ENCODE measurements at regions not wholly inside any gene's neighbourhood (a gene's known extent, or its start where the extent isn't known, plus 50 kb on each side); places are given as distances from the start of the nearest gene placed in this dataset.

DNA sequence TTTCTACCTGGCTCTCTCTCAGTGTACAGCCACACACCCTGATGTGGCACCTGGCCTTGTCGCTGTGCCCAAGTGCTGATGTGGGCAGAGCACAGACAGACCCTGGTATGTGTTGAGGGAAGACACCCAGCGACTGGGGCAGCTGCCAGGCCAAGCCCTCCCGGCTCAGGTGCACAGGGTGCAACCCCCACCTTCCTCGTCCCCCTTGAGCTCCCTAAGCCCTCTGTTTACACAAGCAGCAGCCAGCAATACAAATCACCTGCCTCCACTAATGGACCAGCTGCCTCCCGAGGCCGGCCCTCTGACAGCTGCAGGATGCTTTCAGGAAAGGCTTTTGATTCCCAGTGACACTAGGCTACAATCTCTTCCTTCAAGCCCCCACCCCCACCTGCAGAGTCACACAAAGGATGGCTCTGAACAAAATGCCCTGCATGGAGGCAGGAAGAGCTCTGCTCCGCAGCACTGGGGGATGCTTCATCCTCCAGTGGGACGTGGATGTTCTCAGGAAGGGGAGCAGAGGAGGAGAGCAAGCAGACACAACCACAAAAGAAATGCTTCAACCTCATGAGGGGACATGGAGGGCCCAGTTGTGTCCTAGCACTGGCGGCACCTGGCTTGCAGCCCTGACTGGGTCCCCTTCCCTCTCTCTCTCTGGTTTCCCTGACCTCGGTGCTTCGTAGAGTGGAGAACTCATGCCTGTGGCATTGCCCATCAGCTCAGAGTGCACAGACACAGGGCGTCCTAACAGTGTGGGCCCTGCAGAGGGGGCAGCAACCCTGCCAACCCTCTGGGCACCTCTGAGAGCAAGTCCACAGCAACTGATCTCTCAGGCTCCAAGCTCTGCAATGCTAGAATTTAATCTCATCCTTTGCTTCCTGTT lies 140.8 kb downstream of the BARX1 start:
- DNase-seq (ENCODE audit: low read depth in 2 of 3, low spot score in 2 of 3): peak in 1 of 3 donors; percentile 15

DNA sequence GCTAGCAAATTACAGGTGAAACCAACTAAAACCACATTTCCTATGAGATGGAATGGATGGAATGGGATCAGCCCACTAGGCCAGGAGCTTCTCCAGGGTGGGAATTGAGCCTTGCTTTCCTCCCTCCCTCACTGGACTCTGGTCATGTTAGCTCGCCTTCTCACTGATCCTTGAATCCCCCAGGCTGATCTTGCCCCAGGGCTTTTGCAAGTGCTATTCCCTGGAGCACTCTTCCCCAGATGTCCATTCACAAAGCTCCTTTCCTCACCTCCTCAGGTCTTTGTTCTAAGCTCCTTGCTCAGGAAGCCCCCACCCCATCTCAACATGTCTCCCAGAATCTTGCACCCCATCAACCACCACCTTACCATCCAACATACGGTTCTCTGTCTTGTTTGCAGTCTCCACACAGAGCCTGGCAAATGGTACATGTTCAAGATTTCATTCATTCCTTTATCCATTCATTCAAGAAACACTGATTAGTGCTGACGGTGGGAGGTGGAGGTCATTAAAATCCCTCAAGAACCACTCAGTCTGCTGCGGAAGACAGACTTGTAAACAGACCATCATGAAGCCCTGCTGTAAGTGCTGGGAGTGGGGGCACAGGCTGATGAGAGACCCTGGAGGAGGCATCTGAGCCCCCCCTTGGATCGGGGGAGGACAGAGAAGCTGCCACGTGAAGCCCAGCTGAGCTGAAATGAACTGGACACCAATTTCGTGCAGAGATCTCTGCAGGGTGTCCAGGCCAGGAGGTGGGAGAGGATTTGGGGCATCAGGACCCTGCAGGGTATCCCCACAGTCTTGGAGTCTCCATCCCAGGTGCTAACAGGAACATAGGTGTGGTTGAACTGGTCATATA lies 141.7 kb downstream of the BARX1 start:
- DNase-seq (ENCODE audit: low read depth in 2 of 3, low spot score in 2 of 3): no peak

DNA sequence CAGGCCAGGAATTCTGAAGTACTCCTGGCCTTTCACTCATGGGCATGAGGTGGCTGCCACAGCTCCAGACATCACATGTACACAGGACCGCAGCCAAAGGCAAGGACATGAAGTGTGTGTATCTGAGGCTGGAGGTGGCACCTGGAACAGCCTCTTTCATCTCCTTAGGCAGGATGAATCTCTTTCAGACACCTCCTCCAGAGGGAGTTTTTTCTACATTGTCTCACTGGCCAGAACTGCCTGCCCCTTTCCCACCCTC lies 142.8 kb downstream of the BARX1 start:
- DNase-seq (ENCODE audit: low read depth in 2 of 3, low spot score in 2 of 3): no peak

DNA sequence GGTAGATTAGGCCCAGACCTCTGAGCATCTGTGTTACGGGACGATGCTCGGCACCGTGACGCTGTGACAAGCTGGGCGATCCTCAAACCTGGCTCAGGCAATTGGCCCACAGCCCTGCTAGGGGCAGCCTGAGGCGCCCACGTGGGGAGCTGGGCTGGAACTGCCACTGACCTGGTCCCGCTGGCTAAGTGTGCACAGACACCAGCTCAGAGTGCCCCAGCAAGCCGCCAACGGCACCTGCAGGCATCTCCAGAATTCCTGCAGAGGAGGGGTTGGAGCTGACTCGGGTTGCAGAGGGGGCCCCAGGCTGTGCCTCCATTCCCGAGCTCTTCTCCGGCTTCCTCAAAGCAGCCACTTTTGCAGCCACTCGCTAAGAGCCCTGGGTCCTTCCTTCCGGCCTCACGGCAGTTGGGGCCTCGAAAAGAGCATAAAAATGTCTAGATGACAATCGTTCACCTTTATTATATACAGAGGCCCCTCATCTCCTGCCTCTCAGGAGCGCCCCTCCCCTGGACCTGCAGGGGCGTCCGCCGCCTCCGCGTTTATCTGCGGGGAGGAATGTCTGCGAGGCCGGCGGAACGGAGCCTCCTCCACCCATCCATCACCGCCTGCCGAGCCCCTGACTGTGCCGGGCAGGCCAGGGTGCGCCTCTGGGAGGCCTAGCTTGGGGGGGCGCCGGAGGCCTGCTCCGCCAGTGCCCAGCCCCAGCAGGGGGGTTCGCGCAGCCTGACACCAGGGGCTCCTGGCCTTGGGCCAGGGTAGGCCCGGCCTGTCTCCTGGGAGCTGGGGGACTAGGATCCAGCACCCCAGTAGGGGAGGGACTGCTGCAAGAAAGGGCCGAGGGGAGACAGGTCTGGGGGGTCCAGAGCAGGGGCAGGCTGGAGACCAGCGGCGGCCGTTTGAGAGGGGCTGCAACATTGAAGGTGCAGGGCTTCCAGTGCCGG lies 144.9 kb downstream of the BARX1 start:
- no peak for DNase-seq (ENCODE audit: low read depth in 2 of 3, low spot score in 2 of 3)

DNA sequence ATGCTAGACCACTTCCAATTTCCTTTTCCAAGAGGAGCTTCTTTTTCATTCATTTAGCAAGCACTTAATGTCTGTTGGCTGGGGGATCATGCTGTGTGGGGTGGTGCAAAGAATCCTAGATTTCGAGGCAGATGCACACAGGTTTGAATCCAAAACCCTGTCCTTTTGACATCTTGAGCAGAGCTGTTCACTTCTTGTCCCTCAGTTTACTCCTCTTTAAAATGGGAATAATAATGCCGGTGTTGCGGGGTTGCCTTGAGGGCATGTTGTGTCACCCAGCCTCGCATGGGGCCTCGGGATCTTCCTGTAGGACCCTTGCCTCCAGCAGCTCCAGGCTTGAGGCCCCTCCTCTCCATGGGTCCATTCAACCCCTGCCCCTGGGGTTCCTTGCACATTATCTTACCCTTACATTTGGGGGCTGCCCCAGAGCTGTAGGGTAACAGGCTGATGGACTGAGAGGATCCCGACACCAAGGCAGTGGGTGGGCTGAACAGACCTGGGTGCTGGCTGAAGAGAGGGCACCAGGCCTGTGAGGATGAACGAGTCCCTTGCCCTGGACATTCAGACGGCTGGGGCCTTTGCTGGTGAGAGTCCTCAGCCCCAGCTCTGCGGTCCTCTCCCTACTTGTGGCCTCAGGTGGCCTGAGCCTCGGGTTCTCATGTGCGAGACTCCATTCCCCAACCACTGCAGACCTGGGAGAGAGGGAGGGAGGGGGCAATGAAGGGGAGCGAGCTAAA lies 145.8 kb downstream of the BARX1 start:
- DNase-seq (ENCODE audit: low read depth in 2 of 3, low spot score in 2 of 3): no peak

DNA sequence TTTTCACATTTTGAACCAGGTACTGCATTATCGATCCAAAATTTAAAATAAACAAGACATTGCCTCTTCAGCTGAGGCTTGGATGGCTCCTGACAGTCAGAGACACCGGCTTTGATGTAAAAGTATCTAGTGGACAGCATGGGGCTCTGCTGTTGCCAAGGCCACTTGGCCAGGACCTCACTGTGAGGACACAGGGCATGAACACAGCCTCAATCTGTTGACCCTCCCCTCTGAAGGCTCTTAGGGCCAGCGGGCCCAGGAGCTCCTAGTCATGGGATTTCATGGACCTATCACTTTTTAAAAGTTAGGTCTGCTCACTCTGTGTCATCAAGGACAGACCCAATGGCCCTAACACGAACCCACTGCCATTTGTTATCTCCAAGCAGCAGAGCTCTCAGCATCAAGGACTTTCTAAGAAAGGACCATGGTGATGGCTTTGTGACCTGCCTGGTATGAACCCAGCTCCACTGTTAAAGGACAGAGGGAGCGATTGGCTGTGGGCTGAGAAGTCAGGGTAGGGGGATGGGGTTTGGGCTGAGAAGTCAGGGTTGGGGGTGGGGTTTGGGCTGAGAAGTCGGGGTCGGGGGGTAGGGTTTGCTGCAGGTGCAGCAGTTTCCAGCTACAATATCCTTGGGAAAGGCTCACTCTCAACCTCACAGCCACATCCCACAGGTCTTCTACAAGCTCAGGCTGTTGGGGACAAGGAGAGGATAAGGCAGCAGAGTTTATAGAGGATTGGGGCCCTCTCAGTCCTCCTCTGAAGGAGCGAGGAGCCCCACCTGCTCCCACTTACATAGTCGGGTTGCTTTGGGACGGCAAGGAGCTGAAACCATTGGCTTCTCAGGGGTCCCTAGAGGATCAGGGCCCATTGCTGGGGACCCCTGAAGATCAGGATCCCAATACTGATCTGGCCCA lies 146.8 kb downstream of the BARX1 start:
- DNase-seq (ENCODE audit: low read depth in 2 of 3, low spot score in 2 of 3): no peak

DNA sequence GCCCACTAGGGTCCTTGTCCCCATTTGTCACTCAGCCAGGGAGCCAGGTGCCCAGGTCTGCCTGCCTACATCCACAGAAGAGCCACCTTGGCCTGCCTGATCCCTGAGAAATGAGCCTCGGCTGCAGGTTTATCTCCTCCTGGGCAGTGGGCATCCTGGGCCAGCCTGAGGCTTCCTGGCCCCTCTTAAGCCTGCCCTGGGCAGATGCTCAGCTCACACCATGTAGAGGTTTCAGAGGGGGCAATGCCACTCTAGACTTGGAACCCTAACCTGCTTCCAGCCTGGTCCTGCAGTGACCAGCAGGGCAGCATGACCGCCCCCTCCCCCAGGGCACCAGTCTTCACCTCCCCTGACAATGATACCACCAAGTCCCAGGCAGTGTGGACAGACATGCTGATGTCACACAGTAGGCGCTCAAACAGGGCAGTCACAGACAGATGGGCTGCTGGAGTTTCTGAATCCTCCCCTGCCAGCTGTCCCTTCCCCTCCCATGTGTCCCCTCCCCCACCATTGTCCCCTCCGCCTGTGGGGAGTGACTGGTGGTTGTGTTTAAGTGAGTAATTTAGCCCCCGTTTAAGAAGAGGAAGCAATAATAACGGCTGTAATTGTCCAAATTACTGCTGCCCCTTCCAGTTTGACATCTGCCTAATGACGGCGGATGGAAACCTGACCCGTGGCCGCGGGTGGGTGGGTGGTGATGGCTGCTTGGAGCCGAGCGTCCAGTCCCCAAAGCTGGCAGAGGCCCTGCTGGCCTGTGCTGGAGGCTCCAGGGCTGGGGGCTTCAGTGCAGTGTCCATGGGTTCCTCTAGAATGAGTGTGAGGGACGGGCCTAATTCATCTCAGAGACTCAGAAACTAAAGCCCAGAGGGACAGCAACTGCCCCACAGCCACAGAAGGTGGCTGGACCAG lies 147.7 kb downstream of the BARX1 start:
- DNase-seq (ENCODE audit: low read depth in 2 of 3, low spot score in 2 of 3): no peak

DNA sequence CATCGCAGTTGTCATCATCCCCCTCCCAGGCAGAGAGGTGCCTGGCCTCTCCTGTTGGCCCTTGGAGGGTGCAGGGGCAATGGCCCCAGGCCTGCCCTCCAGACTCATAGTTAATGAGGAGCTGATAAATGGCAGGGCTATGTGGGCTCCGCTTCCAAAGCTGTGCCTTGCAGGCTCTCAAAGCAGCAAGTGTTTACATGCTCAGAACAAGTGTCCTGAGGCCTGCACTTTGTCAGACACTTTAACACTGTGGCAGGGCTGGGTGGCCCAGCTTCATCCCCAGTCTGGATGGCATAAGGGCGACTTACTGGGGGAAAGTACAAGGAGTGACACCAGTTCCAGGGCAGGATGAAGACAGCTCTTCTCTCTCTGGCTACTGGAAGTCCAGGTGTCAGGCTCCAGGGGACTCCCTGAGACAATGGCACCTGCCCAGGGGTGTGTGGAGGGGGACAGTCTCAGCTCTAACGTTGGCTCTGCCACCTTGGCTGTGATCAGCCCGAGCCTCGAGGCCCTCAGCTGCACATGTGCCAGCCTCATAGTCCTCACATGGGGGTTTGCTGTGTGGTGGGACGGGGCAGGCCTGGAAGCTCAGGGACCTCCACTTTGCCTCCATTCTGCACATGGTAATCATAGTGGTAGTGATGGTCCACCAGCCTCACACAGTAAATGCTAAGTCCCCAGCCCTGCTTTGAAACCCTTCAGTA lies 153.4 kb downstream of the BARX1 start:
- no peak for DNase-seq (ENCODE audit: low read depth in 2 of 3, low spot score in 2 of 3)

DNA sequence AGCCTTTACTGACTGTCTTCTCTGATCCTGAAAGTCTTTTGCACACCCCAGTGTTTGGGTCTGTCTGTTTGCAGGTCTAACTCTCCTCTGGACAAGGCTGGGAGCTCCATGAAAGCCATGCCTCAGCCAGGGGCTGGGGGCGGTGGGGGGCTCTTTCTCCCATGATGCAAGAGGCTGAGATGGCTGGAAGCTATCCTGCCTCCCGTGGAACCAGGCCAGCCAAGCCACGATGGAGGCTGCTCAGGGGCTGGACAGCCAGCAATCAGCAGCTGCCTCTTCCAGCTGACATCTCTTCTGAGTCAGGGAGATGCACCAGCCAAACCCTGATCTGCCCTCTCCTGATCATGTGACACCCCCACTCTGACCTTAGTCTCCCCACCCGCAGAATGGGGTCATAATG lies 154.0 kb downstream of the BARX1 start:
- no peak for DNase-seq (ENCODE audit: low read depth in 2 of 3, low spot score in 2 of 3)

DNA sequence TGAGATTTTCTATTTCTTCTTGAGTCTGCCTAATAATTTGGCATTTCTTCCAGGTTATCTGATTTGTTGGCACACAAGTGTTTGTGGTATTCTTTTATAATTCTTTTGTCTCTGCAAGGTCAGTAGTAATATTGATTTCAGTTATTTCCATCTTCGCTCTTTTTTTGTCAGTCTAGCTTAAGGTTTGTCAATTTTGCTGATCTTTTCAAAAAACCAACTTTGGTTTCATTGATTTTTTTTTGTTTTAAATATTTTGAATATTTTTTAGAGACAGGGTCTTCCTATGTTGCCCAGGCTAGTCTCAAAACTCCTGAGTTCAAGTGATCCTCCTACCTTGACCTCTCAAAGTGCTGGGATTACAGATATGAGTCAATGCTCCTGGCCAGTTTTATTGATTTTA lies 162.8 kb downstream of the BARX1 start:
- DNase-seq (ENCODE audit: low read depth in 2 of 3, low spot score in 2 of 3): no peak

DNA sequence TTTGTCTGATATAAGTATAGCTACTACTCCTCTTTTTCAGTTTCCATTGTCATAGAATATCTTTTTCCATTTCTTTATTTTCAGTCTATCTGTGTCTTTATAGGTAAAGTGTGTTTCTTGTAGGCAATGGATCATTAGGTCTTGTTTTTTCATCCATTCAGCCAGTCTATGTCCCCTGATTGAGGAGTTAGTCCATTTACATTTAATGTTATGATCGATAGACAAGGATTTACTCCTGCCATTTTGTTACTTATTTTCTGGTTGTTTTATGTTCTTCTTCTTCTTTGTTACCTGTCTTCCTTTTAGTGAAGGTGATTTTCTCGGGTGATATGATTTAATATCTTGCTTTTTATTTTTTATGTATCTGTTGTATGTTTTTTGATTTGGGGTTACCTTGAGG lies 169.0 kb downstream of the BARX1 start:
- no peak for DNase-seq (ENCODE audit: low read depth in 2 of 3, low spot score in 2 of 3)

DNA sequence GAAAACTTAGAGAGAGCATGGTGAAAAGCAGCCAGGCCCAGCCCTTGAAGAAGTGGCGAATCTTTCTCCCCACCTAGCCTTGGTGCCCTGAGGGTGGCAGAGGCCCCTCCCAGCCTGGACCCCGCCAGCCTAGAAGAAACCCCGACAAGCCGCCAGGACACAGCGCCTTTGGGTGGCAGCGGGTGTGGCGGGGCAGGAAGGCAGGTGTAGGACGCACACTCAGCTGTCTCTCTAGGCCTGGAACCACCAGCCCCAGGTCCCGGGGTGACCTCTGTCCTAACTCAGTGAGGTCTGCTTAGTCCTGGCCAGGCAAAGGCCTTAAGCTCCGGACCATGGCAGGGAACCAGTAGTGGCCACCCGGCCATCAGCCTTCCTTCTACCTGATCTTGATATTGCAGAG lies 178.3 kb downstream of the BARX1 start:
- DNase-seq (ENCODE audit: low read depth in 2 of 3, low spot score in 2 of 3): no peak

DNA sequence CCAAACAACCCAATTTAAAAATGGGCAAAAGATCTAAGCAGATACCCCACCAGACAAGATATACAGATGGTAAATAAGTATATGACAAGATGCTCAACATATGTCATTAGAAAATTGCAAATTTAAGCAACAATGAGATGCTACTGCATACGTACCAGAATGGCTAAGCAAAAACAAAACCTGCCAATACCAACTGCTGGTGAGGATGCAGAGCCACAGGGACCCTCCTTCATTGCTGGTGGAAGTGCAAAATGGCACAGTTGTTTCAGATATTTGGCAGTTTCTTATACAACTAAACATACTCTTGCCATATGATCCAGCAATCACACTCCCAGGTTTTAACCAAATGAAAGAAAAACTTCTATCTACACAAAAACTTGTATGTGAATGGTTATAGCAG lies 178.9 kb downstream of the BARX1 start:
- no peak for DNase-seq (ENCODE audit: low read depth in 2 of 3, low spot score in 2 of 3)

DNA sequence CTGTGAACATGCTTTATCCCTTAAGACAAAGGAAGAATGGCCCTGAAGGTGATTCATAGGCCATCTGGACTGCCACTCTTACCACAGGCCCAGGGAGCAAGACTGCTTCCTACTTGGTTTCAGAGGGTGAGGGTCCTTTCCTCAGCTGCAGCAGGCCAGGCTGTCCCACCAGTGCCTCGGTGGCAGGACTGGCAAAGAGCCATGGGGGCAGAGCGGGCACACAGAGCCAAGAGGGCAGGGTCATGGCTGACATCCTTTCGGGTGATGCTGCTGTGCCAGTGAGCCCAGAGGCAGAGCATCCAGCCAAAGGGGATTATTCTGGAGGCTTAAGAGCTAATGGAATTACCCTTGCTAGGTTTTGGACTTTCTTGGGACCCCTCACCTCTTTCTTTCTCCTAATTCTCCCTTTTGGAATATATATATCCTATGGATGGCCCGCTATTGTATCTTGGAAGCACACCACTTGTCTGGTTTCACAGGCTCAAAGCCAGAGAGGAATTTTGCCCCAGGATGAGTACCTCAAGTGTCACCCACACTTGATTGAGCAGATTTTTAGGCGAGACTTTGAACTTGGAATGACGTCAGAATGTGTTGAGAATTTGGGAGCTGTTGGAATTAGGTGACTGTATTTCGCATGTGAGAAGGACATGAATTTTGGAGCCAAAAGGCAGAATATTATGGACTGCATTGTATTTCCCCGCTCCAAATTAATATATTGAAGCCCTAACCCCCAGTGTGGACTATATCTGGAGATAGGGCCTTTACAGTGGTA lies 180.6 kb downstream of the BARX1 start:
- no peak for DNase-seq (ENCODE audit: low read depth in 2 of 3, low spot score in 2 of 3)

DNA sequence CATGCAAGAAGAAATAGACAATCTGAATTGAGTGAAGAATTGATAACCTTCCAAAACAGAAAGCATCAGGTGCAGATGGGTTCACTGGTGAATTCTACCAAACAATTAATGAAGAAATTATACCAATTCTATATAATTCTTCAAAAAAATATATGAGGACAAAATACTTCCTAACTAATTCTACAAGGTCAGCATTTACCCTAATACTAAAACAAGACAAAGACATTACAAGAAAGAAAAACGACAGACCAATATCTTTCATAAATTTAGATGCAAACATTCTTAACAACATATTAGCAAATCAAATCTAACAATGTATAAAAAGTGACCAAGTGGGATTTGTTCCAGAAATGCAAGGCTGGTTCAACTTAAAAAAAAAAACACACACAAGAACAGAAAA lies 183.9 kb downstream of the BARX1 start:
- no peak for DNase-seq (ENCODE audit: low read depth in 2 of 3, low spot score in 2 of 3)

DNA sequence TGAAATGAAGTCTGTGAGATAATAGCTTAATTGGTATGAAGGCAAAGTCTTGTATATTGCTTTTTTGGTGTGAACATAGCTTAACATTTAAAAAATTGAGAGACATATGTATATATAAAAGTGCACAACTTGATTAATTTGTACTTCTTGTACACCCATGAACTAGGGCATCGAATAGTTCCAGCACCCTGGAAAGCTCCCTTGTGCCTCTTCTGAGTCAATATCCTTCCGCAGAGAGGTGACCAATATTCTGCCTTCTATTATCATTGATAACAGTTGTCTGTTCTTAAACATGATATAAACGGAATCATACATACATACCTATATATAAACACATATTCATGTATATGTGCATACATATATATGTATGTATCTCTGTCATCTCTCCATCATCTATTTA lies 185.4 kb downstream of the PHF2 start:
- DNase-seq (ENCODE audit: low read depth in 2 of 3, low spot score in 2 of 3): no peak

DNA sequence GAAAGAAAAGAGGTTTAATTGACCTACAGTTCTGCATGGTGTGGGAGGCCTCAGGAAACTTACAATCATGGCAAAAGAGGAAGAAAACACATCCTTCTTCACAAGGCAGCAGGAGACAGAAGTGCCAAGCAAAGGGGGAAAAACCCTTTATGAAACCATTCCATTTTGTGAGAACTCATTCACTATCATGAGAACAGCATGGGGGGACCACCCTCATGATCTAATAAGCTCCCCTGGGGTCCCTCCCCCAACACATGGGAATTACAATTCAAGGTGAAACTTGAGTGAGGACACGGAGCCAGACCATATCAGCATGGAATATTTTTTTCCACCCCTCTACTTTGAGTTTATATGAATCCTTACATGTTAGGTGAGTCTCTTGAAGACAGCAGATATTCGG lies 173.7 kb downstream of the PHF2 start:
- DNase-seq (ENCODE audit: low read depth in 2 of 3, low spot score in 2 of 3): no peak

Measured in hematopoietic multipotent progenitor cell (in vitro differentiated cells).